ENCODE measurements at regions not wholly inside any gene's neighbourhood (a gene's known extent, or its start where the extent isn't known, plus 50 kb on each side); places are given as distances from the start of the nearest gene placed in this dataset.
A peak's percentile ranks its signal among the peaks of the same experiment; 100 is the strongest.

DNA sequence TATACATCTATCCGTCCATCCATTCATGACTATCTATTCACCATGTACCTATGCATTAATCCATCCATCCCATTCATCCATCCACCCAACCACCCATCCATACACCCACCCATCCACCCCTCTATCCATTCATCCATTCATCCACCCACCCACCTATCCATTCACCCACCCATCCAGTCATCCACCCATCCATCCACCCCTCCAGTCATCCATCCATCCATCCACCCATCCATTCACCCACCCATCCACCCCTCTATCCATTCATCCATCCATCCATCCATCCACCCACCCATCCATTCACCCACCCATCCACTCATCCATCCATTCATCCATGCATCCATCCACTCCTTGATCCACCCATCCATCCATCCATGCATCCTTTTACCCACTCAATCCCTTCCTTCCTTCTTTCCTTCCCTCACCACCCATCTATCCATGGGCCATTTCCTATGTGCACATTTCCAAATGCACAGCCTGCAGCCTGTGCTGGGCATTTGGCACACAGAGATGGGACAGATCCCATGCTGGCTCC is 100.8 kb upstream of the ADRA2C start:
- H3K9me3 Mint-ChIP-seq = peaks cover 5 to 22% (median 13%) of the 10 kb centered on the region in 7 donors
- peaks cover 6 to 19% (median 15%) of the 10 kb centered on the region in 3 donors for H3K27me3 Mint-ChIP-seq
- peak overlapping the region in 1 of 8 donors; percentile 32 for H3K4me3 Mint-ChIP-seq
- H3K4me1 Mint-ChIP-seq = peaks cover 0 to 10% (median 9%) of the 10 kb centered on the region in 3 donors
- ATAC-seq (ENCODE audit: low read depth in 2 of 2) = no peak
- peaks cover 0 to 8% of the 10 kb centered on the region in 2 donors for H3K36me3 Mint-ChIP-seq
- H3K27ac Mint-ChIP-seq = no peak overlapping the region
- DNase-seq = no peak

DNA sequence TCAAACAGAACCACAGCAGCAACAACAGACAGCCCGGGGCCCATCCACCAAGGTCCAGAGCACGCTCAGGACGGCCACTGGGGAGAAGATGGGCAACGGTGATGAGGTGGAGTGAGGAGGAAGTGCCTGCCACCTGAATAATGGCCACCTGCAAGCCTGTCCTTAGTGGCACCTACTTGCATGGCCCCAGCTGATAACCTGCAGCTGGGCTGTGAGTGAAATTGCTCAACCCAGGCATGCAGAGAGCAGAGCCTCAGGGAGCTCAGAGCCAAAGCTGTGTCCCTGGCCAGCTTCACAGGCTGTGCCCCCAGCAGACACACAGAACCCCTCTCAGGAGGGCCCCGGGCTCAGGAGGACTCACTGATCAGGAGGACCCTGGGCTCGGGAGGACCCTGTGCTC is 102.4 kb upstream of the ADRA2C start:
- H3K9me3 Mint-ChIP-seq = peaks cover 5 to 16% (median 13%) of the 10 kb centered on the region in 7 donors
- H3K27me3 Mint-ChIP-seq = peaks cover 14 to 22% (median 20%) of the 10 kb centered on the region in 3 donors
- peaks cover 0 to 10% (median 9%) of the 10 kb centered on the region in 3 donors for H3K4me1 Mint-ChIP-seq
- DNase-seq = no peak
- peaks cover 0 to 8% of the 10 kb centered on the region in 2 donors for H3K36me3 Mint-ChIP-seq
- no peak for ATAC-seq (ENCODE audit: low read depth in 2 of 2)
- H3K27ac Mint-ChIP-seq = no peak overlapping the region
- H3K4me3 Mint-ChIP-seq = no peak overlapping the region

DNA sequence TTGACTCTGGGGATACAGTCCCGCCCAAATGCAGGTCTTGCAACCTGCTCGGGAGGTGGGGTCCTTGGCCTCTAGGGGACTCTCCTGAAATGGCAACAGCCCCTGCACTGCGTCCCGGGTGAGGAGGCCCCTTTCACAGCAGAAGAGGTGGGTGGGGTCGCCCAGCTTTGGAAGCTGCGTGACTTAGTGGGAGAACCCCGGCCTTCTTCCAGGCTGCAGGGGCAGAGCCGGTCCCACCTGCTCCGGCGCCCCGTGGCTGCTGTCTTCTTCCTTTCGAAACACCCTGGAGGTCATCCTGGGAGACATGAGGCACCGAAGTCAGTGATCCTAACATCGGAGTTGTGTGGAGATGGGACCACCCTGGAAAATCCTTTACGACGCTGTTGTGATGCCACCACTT is 103.7 kb upstream of the ADRA2C start:
- ATAC-seq (ENCODE audit: low read depth in 2 of 2) (no peak), DNase-seq (no peak)
- no peak overlapping the region for H3K4me3 Mint-ChIP-seq
- no peak overlapping the region for H3K27ac Mint-ChIP-seq
- peaks cover 3 to 11% (median 9%) of the 10 kb centered on the region in 7 donors for H3K9me3 Mint-ChIP-seq
- peaks cover 0 to 5% of the 10 kb centered on the region in 2 donors for H3K36me3 Mint-ChIP-seq
- H3K4me1 Mint-ChIP-seq = peaks cover 0 to 12% (median 10%) of the 10 kb centered on the region in 3 donors
- peaks cover 16 to 25% (median 24%) of the 10 kb centered on the region in 3 donors for H3K27me3 Mint-ChIP-seq

DNA sequence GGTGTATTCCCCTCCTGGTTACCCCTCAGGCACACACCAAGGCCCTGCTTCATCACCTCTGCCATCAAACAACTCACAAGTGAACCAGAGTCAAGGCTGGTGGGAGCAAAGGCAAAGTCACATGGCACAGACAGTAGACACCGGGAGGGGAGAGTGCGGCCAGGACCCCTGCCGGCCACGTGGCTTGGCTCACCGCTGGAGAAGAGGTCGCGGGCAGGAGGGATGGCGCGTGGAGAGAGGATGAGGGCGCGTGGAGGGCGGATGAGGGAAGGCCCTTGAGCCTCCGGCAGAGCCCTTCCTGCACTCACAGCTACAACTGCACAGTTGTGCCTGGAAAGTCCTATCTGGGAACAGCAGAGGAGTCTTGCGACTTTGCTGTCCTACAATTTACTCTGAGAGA is 104.2 kb upstream of the ADRA2C start:
- DNase-seq (no peak), ATAC-seq (ENCODE audit: low read depth in 2 of 2) (no peak)
- H3K27me3 Mint-ChIP-seq = peaks cover 16 to 24% (median 21%) of the 10 kb centered on the region in 3 donors
- peaks cover 0 to 12% (median 10%) of the 10 kb centered on the region in 3 donors for H3K4me1 Mint-ChIP-seq
- H3K27ac Mint-ChIP-seq = no peak overlapping the region
- H3K36me3 Mint-ChIP-seq = no peaks in the 10 kb centered on the region
- H3K9me3 Mint-ChIP-seq = peaks cover 0 to 6% (median 4%) of the 10 kb centered on the region in 7 donors
- H3K4me3 Mint-ChIP-seq = no peak overlapping the region

DNA sequence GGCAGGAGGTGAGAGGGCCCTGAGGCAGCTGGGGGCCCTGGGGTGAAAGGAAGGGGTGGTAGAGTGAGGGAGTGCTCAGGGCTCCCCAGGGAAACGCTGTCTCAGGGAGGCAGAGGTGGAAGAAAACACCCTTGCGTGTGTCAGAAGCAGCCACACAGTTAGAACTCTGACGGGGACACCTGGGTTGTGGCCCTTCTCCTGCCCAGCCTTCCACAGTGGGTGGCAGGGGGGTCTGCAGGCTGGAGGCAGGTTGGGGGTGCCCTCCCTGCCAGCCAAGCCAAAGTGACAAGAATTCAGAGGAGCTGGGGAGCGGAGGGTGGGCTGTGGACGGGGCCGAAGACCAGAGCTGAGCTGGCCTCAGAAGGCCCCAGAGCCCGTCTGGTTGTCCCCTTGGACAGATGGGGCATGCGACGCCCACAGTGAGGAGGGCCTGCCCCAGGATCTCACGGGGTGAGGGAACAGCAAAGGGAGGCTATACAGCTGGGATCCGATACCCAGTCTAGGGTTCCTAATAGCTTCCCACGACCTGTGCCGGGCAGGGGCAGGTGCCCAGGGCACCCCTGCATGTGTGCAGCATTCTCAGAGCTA is 105.2 kb upstream of the ADRA2C start:
- Mint-ChIP-seq H3K4me3 (no peak overlapping the region), H3K9me3 (peaks cover 0 to 6% (median 3%) of the 10 kb centered on the region in 7 donors), H3K4me1 (peaks cover 0 to 10% (median 9%) of the 10 kb centered on the region in 3 donors), H3K27me3 (peaks cover 20 to 32% (median 30%) of the 10 kb centered on the region in 3 donors), H3K27ac (no peak overlapping the region), H3K36me3 (no peaks in the 10 kb centered on the region)
- ATAC-seq (ENCODE audit: low read depth in 2 of 2) = no peak
- DNase-seq = no peak

DNA sequence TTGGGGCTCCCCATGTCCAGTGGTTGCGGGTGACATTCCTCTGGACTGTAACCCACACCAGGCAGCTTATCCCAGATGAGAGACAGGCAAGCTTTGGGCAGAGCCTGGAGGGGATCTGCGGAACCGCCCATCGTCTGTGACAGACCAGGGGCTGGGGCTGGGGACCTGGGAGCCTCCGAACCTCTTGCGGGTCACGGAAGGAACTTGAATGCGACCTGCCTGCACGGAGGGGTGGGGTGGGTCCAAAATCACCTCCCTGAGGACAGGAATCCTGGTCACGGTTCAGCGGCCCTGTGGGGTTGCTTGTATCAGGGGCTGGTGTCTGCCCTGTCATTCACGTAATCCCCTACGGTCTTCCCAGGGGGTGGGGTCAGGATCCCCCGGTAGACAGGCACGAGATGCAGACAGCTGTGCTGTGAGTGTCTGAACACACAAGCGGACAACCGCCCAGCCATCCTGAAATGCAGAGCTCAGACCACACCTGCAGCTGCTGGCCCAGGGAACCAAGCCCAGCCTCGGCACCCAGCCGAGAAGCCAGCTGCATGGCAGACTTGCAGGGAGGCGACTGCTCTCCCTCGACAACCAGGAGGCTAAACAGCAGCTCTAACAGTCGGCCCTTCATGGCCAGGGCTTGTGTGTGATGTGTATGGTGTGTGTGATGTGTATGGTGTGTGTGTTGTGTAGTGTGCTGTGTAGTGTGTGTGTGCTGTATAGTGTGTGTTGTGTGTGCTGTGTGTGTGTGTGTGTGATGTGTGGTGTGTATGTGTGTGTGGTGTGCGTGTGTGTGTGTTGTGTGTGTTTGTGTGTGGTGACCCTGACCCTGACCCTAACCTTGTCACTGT is 105.9 kb upstream of the ADRA2C start:
- Mint-ChIP-seq H3K27ac (no peak overlapping the region), H3K27me3 (peaks cover 21 to 35% (median 31%) of the 10 kb centered on the region in 3 donors), H3K36me3 (no peaks in the 10 kb centered on the region), H3K9me3 (peaks cover 0 to 2% (median 0%) of the 10 kb centered on the region in 7 donors), H3K4me3 (no peak overlapping the region), H3K4me1 (peaks cover 0 to 6% (median 2%) of the 10 kb centered on the region in 3 donors)
- no peak for DNase-seq
- ATAC-seq (ENCODE audit: low read depth in 2 of 2) = no peak

DNA sequence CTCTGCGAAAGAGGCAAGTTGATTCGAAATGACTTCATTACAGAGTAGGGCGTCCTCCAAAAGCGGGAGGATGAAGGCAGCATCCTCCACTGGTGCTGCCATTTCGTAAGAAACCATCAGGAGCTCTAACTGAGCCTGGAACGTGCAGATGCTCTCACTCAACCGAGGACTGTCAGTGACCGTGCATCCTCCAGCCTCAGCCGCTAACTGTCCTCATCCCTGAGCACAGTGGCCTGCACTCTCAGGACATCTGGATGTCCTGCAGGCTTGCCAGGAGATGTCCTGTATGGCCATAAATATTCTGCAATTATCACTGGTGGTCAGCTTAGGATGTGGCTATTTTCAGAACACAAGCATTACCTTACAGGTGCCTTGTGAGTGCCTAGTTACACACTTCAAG is 107.1 kb upstream of the ADRA2C start:
- DNase-seq (no peak), ATAC-seq (ENCODE audit: low read depth in 2 of 2) (no peak)
- Mint-ChIP-seq H3K27ac (no peak overlapping the region), H3K4me3 (no peak overlapping the region), H3K9me3 (no peaks in the 10 kb centered on the region), H3K4me1 (peaks cover 0 to 6% (median 0%) of the 10 kb centered on the region in 3 donors), H3K36me3 (no peaks in the 10 kb centered on the region), H3K27me3 (peaks cover 15 to 37% (median 36%) of the 10 kb centered on the region in 3 donors)

DNA sequence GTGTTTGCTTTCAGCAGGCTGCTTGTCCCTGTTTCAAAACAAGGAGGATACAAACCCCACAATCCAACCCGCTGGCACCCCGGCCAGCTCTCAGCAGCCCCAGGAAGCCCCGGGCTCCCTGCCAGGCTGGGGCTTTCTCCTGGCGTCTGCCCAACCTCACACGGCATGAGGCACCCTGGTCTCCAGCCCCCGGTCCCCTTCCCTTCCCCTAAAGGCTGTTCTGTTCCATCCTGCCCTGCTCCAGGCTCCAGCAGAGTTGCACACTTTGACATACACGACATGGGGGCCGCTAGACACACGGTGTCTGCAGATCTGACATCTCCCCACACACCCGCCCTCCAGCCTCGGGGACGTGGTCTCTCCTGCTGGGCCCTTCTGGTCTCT is 107.7 kb upstream of the ADRA2C start:
- Mint-ChIP-seq H3K4me3 (no peak overlapping the region), H3K36me3 (no peaks in the 10 kb centered on the region), H3K9me3 (no peaks in the 10 kb centered on the region), H3K27me3 (peaks cover 15 to 42% (median 41%) of the 10 kb centered on the region in 3 donors), H3K27ac (peak overlapping the region in 1 of 6 donors; percentile 52), H3K4me1 (peaks cover 0 to 6% (median 0%) of the 10 kb centered on the region in 3 donors)
- DNase-seq (no peak), ATAC-seq (ENCODE audit: low read depth in 2 of 2) (no peak)

DNA sequence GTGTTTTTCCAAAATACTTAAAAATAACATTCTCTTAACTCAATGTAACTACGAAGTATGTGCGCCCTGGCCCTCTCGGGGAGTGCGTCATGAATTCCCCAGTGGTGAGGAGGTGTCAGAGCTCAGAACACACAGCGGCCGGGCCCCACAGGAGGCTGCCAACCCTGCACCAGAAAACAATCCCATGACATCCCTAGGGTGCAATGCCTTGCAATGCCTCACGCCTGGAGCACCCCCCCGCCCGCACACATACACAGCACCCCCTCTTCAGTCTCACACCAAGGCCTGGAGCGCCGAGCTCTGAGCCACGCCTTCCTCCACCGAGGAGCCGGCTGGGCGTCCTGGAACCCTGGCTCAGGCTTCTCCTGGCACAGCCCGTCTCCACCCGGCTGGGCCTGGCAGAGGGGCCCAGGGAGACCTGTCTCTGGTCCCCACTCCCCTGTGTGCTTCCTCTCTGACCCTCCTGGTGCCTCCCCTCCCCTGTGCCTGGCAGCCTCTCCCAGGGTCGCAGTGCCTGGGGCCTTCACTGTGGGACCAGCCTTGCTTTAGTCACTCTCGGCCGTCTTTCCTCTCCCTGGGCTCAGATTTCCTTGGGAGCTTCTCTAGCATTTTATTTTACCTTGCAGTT is 108.2 kb upstream of the ADRA2C start:
- ATAC-seq (ENCODE audit: low read depth in 2 of 2) (no peak), DNase-seq (no peak)
- H3K27me3 Mint-ChIP-seq = peaks cover 15 to 47% (median 46%) of the 10 kb centered on the region in 3 donors
- no peak overlapping the region for H3K4me3 Mint-ChIP-seq
- H3K36me3 Mint-ChIP-seq = no peaks in the 10 kb centered on the region
- no peaks in the 10 kb centered on the region for H3K9me3 Mint-ChIP-seq
- H3K4me1 Mint-ChIP-seq = peaks cover 0 to 6% (median 0%) of the 10 kb centered on the region in 3 donors
- H3K27ac Mint-ChIP-seq = no peak overlapping the region

DNA sequence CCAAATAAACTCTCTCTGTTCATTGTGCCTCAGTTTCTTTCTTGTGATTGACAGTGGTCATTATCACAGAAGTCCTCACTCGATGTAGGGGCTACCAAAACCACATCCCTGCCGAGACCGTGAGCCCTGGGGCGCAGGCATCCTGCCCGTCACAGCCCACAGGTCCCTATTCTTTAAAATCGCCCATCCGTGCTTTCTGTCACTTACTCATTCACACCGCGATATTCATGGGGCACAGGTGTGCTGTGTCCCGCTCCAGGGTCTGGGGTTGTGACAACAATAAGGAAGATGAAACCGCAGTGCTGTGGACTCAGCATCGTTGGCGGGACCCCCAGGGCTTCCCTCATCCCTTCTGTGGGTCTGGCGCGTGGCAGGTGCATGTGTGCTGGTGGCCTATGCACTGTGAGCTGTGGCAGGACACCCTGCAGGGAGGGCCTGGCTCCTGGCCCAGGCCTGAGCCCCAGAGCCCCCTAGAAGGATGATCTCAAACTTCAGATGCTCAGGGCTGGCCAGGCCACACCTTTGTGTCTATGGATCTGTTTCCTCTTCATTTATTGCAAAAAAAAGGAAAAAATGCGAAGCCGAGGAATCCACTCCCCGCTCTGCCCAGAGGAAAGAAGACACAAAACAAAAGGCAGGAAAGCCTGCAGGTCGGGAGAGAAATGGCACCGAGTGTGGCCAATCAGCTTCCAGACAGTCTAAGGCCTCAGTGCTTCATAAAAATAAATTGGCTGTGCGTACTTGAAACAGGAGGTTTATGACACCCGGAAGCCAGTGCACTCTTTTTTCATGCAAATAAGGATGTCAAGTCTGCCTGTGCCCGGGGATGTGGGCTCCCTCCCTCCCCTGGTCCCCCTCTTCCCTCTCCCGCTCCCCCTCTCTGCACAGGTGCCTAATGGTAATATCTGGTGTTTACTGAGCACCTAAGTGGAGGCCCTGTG is 109.5 kb upstream of the ADRA2C start:
- peaks cover 14 to 49% (median 46%) of the 10 kb centered on the region in 3 donors for H3K27me3 Mint-ChIP-seq
- ATAC-seq (ENCODE audit: low read depth in 2 of 2) (no peak), DNase-seq (no peak)
- no peaks in the 10 kb centered on the region for H3K9me3 Mint-ChIP-seq
- H3K36me3 Mint-ChIP-seq = no peaks in the 10 kb centered on the region
- peak overlapping the region in 1 of 8 donors; percentile 47 for H3K4me3 Mint-ChIP-seq
- H3K4me1 Mint-ChIP-seq = peaks cover 0 to 6% (median 0%) of the 10 kb centered on the region in 3 donors
- peak overlapping the region in 1 of 6 donors; percentile 84 for H3K27ac Mint-ChIP-seq

DNA sequence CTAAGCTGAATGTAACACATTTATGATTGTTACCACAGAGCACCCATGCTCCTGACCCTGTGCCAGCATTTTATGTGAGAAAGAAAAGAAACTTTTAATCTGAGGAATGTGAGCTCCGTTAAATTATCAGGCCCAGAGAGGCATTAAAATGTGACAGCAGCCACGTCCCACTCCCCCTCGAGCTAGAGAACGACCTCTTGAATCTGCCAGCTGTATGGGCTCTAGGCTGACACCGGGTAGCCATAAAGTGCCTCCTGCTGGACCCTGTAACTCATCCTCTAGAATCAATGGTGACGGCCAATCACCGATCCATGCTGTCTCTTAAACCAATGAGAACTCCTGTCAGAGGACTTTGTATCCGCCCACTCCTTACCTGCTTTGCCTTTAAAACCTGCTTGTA is 110.2 kb upstream of the ADRA2C start:
- Mint-ChIP-seq H3K27me3 (peaks cover 11 to 49% (median 46%) of the 10 kb centered on the region in 3 donors), H3K36me3 (no peaks in the 10 kb centered on the region), H3K4me1 (peaks cover 0 to 6% (median 0%) of the 10 kb centered on the region in 3 donors), H3K27ac (peak overlapping the region in 1 of 6 donors; percentile 84), H3K4me3 (no peak overlapping the region), H3K9me3 (no peaks in the 10 kb centered on the region)
- DNase-seq (no peak), ATAC-seq (ENCODE audit: low read depth in 2 of 2) (no peak)

DNA sequence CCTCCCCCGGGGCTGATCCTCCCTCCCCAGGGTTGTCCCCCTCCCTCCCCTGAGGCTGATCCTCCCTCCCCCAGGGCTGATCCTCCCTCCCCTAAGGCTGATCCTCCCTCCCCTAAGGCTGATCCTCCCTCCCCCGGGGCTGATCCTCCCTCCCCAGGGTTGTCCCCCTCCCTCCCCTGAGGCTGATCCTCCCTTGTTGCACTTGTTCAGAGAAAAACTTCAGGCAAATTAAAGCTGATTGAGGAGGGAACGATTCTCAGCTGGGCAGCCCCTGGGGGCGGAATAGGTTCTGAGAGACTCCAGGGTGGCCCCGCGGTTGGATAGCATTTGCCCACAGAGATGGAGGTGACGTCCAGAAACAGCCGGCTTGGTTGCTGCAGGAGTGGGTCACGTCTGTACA is 110.7 kb upstream of the ADRA2C start:
- Mint-ChIP-seq H3K27ac (no peak overlapping the region), H3K36me3 (no peaks in the 10 kb centered on the region), H3K27me3 (peaks cover 8 to 47% (median 44%) of the 10 kb centered on the region in 3 donors), H3K4me1 (peaks cover 0 to 4% (median 0%) of the 10 kb centered on the region in 3 donors), H3K4me3 (no peak overlapping the region), H3K9me3 (no peaks in the 10 kb centered on the region)
- ATAC-seq (ENCODE audit: low read depth in 2 of 2) (no peak), DNase-seq (no peak)
